ENCODE measurements at regions not wholly inside any gene's neighbourhood (a gene's known extent, or its start where the extent isn't known, plus 50 kb on each side); places are given as distances from the start of the nearest gene placed in this dataset.

- TF ChIP-seq CTCF (IDR thresholded peaks at IDR 0.05) (no peak), POLR2A (IDR thresholded peaks at IDR 0.05) (no peak)
These were observed 115.0 kb upstream of the SLC22A23 start for GRCh38 chr6:3571836-3572235.
